ENCODE measurements at regions not wholly inside any gene's neighbourhood (a gene's known extent, or its start where the extent isn't known, plus 50 kb on each side); places are given as distances from the start of the nearest gene placed in this dataset.

- TF ChIP-seq, protein P1, sequence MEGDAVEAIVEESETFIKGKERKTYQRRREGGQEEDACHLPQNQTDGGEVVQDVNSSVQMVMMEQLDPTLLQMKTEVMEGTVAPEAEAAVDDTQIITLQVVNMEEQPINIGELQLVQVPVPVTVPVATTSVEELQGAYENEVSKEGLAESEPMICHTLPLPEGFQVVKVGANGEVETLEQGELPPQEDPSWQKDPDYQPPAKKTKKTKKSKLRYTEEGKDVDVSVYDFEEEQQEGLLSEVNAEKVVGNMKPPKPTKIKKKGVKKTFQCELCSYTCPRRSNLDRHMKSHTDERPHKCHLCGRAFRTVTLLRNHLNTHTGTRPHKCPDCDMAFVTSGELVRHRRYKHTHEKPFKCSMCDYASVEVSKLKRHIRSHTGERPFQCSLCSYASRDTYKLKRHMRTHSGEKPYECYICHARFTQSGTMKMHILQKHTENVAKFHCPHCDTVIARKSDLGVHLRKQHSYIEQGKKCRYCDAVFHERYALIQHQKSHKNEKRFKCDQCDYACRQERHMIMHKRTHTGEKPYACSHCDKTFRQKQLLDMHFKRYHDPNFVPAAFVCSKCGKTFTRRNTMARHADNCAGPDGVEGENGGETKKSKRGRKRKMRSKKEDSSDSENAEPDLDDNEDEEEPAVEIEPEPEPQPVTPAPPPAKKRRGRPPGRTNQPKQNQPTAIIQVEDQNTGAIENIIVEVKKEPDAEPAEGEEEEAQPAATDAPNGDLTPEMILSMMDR (IDR thresholded peaks at IDR 0.05 in 8 of 11, conservative IDR thresholded peaks at IDR 0.05 in 3 of 11), result no peak
- no peak for TF ChIP-seq POLR2AphosphoS5 (IDR thresholded peaks at IDR 0.05)
Measured at GRCh38 chr22:48090332-48090672, 1327.9 kb downstream of the TBC1D22A start.

Measured in spleen (tissue), 7 donors.